Skeletal muscle cell (primary cell): ENCODE measurements at regions not wholly inside any gene's neighbourhood (a gene's known extent, or its start where the extent isn't known, plus 50 kb on each side); places are given as distances from the start of the nearest gene placed in this dataset.
"Not testable (repeated sequence)": the region's sequence is repeated elsewhere in the genome, so short reads cannot be mapped to it uniquely, and the experiment has no call there.

Experiments
- DNase-seq: peaks from one replicate; pipeline ENCODE4 v3.0.0-alpha.2; 2010; ENCODE audit warnings: low read depth
- H3K4me3 ChIP-seq: 2 replicates; pipeline ENCODE4 v1.5.1; 2011; ENCODE audit warnings: low read depth, mild to moderate bottlenecking, control low read depth, low read length, moderate library complexity

DNA sequence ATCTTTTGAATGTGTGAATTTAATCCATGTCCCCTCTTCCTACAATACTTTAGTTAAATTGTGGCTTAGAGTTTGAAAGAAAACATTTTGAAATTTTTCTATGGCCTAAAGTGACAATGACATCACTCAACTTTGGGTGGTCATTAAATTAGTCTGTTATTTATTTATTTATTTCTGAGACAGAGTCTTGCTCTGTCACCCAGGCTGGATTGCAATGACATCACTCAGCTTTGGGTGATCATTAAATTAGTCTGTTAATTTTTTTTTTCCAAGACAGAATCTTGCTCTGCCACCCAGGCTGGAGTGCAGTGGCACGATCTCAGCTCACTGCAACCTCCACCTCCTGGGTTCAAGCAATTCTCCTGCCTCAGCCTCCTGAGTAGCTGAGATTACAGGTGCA, 322.5 kb downstream of the SOX2 start:
- not testable (repeated sequence) for DNase-seq, H3K4me3 ChIP-seq

DNA sequence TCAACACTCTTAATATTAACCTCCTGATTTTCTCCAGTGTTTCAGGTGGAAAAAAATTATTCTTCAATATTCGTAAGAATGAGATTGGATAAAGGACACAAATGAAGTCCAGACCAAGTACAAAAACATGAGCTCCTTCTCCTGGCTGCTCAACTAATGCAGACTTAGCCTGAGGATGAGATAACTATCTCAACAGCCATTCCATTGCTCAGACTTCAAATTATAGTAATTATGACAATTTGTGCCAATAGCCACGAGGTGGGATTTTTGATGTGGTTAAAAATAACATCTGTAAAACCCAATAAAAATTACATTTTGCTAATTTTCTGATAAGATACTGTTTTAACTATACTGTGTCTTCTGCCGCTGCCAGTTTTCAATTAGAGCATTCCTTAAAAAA, 323.6 kb downstream of the SOX2 start:
- DNase-seq: no peak
- no peak overlapping the region for H3K4me3 ChIP-seq

DNA sequence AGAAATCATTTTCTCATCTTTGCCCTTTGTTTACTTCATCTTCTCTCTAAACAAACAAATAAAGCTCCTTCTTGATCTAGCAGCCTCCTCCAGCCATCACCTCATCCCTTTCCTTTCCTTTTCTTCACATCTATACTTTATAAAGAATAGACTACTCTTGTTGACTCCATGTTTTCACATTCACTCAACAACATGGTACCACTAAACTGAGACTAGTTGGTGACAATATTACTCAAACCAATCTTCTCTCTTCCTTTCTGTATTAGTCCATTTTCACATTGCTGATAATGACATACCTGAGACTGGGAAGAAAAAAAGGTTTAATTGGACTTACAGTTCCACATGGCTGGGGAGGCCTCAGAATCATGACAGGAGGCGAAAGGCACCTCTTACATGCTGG, 324.7 kb downstream of the SOX2 start:
- no peak overlapping the region for H3K4me3 ChIP-seq
- no peak for DNase-seq

DNA sequence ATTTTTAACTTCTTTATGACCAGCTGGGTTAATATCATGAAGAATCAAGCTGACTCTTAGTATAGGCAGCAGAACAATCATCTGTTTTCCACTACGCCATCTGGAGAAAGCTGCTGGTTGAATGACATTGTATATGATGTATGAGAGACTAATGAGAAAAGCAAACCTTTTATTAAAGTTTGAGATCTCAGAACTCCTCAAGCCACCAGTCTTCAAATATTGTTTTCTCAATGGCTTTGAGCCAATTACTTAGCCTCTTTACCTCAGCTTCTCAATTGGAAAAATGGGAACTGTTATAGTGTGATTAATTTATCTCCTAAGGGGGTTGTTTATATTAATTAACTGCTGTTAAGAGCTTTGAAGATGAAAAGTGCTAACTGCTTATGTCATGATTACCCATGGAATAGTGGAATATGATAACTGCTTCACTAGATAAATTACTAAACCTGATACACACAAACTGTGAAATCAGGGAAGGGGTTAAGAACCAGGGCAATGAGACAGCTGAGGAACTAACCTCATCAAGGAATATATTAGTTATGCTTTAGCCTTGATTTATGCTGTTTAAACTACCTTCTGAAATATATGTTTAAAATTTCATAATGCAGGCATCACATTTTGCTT, 330.1 kb downstream of the SOX2 start:
- H3K4me3 ChIP-seq: no peak overlapping the region

DNA sequence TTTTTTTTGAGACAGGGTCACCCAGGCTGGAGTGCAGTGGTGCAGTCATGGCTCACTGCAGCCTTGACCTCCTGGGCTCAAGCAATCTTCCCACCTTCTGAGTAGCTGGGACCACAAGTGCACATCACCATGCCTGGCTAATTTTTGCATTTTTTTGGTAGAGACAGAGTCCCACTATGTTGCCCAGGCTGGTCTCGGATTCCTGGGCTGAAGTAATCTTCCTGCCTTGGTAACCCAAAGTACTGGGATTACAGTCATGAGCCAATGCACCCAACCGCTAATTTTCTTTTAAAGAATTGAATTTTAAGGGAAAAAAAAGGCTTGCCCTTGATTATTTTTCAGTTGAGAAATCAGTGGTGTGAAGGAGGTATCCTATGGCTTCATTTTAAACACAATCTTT, 334.0 kb downstream of the SOX2 start:
- H3K4me3 ChIP-seq: no peak overlapping the region
- DNase-seq: no peak

More for the DNA sequence above, 330.1 kb downstream of the SOX2 start:
- no peak for DNase-seq

DNA sequence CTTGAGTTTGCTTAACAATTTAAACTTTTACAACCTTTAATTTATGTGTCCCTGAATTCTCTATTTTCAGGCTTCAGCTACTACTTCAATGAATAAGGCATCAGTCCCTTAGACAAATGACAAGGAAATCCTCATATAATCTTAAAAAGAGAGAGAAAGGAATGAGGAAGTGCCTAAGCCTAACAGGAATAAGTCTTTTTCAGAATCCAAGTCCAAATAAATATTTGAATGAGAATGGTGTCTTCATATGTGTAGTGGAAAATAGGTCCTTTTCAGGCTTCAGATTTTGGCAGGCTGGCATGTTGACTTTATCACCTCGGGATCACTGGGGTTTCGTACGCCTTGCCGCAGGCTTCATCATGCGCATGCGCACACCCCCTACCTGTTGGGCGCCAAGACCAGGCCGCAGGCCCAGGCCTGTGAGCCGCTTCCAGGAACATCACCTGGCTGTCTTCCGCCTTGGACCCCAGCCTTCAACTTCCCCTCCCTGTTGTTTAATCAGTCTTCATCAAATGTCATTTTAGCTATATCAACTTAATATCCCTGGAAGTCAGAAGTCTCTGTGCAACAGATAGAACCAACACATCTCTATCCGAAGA, 334.5 kb downstream of the SOX2 start:
- no peak overlapping the region for H3K4me3 ChIP-seq
- no peak for DNase-seq

DNA sequence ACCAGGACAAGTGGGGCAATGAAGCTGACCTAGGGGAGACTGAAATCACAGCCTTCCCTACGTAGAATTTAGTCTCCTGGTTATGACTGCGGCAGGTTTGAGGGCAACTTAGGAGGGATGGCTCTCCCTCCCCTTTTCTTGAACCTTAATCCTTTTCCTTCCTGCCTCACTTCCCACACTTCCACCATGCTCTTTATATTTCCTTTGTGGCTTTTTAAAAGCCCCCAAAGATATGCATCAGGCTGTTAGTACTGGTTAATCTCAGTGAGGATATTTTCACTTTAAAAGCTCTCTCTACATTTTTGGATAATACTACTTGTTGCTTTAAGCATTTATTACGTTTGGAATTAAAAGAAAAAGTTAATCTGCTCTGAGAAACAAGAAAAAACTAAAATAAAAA, 339.2 kb downstream of the SOX2 start:
- no peak for DNase-seq
- no peak overlapping the region for H3K4me3 ChIP-seq

DNA sequence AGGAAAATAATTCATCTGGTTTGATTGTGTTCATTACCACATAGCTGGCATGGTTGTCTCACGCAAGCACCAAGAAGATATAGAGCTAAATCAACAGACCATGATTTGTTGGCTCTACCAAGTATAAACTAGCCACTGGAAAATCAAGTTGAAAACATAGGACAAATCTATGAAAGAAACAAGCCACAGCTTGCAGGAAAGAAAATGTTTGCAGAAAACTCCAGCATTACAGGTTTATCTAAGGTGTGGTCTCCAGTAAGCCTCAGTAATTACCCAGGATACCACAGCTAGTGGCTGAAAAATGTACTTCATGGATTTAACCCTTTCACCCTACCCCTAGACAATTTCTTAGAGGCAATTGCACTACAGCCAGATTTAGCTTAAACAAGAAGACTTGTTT, 340.6 kb downstream of the SOX2 start:
- no peak overlapping the region for H3K4me3 ChIP-seq
- no peak for DNase-seq

DNA sequence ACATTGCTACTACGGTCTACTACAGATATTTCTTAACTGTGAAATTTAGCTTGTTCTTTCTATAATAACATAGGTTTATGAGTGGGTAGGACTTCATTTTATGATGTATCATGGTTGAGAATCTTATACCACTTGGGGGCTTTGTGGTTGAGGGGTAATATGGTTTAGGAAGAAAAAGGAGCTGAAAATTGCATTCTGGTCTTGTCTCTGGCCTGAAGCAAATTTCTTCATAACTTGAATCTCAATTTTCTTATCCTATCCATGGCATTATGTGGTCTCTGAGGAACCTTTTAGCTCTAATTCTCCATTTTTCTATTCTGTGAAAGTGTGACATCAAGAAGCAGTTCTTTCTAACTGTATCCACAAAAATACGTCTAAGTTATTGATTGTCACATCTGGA, 341.0 kb downstream of the SOX2 start:
- no peak for DNase-seq
- H3K4me3 ChIP-seq: no peak overlapping the region

DNA sequence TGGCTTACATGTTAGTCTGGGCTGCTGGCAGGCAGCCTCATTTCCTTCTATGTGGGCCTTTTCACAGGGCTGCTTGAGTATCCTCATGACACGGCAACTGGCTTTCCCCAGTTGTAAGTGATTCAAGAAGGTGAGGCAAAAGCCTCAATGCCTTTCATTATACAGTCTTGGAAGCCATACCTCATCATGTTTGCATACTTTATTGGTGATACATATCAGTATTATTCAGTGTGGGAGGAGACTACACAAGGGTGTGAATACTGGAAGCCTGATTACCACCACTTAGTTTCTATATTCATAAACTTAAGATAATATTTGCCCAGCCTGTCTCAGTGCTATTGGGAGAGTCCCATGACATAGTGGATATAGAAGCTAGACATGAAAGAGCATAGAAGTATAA, 346.8 kb downstream of the SOX2 start:
- no peak for DNase-seq
- H3K4me3 ChIP-seq: no peak overlapping the region

DNA sequence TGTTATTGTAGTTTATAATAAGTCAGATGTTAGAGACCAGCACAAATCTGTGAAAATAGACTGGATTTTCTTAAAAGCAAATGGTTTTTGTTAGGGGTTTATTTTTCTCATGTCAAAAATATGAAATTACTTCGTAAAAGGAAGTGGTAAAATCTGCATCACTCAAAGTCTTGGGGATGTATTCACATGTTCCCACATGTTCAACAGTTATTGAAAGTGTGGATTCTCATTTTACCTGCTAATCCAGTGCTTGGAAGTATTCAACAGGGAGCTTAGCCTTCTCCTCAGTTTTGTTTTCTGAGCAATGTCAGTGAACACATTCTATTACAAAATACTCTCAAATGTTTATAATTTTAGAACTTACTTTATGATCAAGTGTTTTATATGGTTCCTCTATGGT, 352.0 kb downstream of the SOX2 start:
- H3K4me3 ChIP-seq: no peak overlapping the region
- no peak for DNase-seq

DNA sequence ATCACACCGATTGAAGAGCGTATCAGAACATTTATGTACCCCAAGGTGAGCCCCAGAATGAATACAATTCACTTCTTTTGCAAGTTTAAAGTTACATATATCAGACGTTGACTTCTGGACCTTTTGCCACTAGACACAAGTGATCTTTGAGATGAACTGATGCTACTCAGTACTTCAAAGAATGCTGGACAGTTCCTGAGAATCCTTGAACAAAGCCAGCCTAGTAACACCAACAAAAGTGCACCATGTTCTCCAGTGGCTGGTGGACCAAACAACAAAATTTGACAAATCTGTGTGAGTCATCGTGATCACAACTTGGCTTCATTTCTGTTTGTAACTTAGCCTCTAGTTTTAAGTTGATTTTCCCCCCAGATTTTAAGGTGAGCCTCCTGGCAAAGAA, 355.7 kb downstream of the SOX2 start:
- DNase-seq: no peak
- H3K4me3 ChIP-seq: no peak overlapping the region

DNA sequence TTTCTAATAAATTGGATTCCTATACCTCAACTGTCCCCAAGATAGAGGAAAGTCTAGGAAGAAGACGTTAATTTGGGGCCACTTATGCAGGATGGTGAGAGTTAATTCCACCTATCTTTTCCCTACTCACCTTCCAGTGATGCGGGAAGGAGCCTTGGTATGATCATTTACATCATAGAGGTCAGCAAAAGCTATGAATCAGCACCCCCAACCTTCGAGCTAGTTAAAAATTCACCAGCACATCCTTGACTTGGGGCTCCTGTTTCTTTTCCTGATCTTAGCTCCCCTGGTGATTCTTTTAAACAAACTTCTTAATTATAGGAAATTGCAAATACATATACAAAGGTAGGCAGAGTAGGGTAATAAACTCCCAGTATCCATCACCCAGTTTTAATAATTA, 366.6 kb downstream of the SOX2 start:
- DNase-seq: no peak
- H3K4me3 ChIP-seq: no peak overlapping the region

DNA sequence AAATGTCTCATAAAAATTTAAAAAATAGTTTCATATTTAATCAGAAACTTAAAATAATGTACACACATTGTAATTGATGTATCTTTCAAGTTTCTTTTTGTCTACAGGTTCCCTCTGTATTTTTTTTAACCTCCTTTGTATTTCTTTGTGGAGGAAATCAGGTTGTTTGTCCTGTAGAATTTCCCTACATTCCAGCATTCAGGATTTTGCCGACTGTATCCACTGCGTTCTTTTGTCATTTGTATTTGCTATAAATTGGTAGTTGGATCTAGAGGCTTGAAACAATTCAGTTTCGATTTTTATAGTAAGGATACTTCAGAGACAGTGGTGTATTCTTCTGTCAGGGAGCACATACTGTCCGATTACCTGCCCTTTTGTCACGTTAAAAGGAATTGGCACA, 367.2 kb downstream of the SOX2 start:
- DNase-seq: no peak
- H3K4me3 ChIP-seq: no peak overlapping the region

DNA sequence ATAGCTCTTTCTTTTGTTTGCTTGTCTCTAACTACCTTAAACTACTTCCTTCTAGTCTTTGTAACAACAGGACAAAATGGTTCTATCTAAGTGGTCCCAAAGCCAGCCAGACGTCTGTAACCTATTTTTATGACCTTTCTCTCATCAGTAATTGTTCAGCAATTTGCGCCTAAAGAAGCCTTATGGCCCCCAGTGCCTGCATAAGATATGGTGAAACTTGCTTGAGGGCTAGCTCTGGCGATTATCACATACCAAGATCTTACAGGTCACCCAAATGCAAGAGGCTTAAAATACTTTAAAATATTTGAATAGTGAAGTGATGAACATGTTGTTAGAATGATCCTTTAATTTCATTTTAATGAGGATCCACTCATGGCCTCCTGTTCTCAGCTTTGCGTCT, 369.4 kb downstream of the SOX2 start:
- no peak for DNase-seq
- H3K4me3 ChIP-seq: no peak overlapping the region

DNA sequence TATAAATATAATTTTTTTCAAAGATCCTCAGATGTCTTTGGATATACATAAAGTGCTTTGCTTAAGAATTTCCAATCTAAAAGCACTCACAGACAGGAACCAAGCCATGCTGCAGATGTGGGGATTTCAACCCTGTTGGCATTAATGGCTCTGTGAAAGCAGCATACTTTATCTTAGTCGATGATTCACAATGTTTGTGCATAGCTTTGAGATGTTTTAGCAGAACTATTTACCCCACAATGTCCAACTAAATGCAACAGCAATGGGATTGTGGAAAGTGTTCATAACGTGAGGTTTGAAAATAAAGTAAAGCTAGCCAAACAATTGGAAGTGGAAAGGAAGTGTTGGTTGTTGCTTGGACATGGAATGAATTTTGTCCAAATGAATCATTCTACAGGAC, 371.4 kb downstream of the SOX2 start:
- no peak for DNase-seq
- H3K4me3 ChIP-seq: no peak overlapping the region

DNA sequence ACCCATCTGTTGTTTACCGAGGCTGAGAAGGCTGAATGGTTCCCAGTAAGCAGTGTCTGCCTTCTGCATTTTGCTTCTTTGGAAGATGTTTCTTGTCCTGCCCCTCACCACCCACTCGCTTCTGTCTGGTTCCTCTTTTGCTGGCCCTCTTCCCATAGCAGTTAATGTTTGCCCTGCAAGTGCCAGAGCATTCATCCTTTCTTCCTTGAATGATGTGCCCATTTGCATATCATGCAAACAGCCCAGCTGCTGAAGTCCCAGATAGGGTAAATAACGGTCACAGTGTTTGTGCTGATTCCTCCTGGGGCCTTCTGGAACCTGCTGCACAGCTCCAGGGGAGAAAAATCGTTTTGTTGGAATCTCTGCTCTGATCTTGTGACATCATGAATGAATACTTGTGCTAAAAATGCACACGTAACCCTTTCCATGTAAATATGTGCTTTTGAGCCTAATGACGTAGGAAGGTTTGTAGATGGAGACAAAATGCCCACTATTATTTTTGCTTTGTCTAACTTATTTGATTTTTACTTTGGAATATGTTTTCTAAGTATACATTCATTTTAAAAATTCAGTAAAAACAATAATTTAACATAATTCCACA, 381.0 kb downstream of the SOX2 start:
- no peak overlapping the region for H3K4me3 ChIP-seq
- no peak for DNase-seq

DNA sequence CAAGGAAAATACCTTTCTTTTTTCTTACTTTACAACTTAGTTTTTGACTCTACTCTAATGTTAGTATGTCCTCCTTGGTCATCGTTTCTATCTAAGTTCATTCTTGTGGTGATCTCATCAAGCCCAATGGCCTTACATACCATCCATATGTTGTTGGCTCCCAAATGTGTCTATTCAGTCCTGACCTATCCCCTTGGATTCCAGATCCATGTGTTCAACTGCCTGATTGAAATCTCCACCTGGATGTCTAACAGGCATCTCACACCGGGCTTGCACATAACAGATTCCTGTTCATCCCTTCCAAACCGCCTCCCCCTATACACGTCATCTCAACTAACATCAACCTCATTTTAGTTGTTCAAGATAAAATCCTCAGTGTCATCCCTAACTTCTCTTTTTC, 382.6 kb downstream of the SOX2 start:
- no peak overlapping the region for H3K4me3 ChIP-seq

DNA sequence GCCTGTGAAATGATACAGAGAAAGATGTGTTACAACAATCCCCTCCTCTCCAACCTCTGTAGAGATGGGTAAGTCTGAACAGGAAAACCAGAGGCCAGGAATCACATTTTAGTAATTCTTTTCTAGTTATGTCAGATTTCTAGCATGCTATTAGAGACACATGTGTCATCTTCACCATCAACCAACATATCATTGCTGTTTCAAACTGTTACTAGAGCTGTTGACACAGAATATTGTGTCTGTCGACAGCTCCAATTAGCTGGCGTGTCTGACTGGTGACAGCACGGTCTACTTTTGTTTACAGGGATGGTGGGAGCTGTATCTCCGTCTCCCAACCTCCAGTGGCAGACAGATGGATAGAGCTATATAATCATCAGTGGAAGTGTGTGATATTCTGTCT, 393.2 kb downstream of the SOX2 start:
- no peak for DNase-seq
- no peak overlapping the region for H3K4me3 ChIP-seq

More for the DNA sequence above, 382.6 kb downstream of the SOX2 start:
- DNase-seq: no peak

DNA sequence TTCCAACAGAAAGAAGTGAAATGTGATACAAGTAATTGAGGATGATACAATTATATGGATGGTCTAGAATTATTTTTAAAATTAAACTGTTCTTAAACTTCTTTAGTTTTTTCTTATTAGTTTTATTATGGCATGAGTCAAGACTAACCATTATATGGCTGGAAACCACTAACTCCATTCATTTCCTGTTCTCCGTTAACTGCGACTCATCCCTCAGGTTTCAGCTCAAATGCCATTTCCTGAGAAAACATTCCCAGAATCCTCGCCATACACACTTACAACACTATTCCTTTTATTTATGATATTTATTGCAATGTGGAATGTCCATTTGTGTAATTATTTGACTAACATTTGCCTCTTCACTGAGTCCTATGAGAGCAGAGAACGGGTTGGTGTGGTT, 394.1 kb downstream of the SOX2 start:
- no peak overlapping the region for H3K4me3 ChIP-seq
- DNase-seq: no peak

DNA sequence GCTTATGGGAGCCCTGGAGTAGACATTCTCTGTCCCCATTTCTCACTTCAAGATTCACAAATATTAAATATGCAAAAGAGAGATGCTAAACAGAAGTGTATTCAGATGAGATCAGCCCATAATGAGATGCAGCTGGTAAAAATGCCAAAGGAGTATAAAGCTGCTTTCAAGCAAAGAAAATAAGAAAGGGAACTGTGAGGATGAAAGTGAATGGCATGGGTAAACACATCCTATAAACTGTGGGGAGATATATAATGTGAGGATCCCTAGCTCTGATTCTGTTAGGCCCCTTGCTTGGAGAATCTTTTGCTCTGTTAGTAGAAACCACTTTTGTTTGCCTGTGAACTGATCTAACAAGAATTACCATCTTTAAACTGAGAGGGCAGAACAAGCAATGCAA, 396.6 kb downstream of the SOX2 start:
- no peak overlapping the region for H3K4me3 ChIP-seq
- DNase-seq: no peak
